ENCODE measurements at regions not wholly inside any gene's neighbourhood (a gene's known extent, or its start where the extent isn't known, plus 50 kb on each side); places are given as distances from the start of the nearest gene placed in this dataset.
A peak's percentile ranks its signal among the peaks of the same experiment; 100 is the strongest.

GRCh38 chr2:160701822-160702221 lies 208.2 kb upstream of the RBMS1 start:
- no peaks in the 10 kb centered on the region for H3K27me3 Mint-ChIP-seq (ENCODE audit: unreplicated experiment)
- H3K4me3 Mint-ChIP-seq (ENCODE audit: unreplicated experiment) = no peak overlapping the region
- peaks cover 7% of the 10 kb centered on the region for H3K4me1 Mint-ChIP-seq (ENCODE audit: low read depth, unreplicated experiment)
- no peaks in the 10 kb centered on the region for H3K9me3 Mint-ChIP-seq (ENCODE audit: unreplicated experiment)
- no peak overlapping the region for H3K27ac Mint-ChIP-seq (ENCODE audit: unreplicated experiment)
- H3K36me3 Mint-ChIP-seq (ENCODE audit: unreplicated experiment) = no peaks in the 10 kb centered on the region
- DNase-seq = no peak
- TF ChIP-seq CTCF (IDR thresholded peaks at IDR 0.05; ENCODE audit: partially characterized antibody, unreplicated experiment) = no peak

DNA sequence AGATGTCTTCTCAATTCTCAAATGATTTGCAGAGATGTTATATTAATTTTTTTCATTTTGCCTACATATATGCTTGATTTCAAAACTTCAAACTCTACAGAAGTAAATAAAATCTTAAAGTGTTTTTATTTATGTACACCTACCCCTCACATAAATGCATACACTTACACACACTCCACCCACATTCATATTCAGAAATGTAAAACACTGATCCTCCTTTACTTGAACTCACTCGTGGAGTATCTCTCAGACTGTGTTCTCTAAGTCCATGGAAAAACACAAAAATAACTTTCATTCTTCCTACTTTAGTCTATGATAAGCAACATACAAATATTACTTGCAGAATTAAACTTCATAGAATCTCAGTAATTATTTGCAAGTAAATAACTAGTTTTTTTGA lies 209.1 kb upstream of the RBMS1 start:
- no peaks in the 10 kb centered on the region for H3K36me3 Mint-ChIP-seq (ENCODE audit: unreplicated experiment)
- no peak overlapping the region for H3K27ac Mint-ChIP-seq (ENCODE audit: unreplicated experiment)
- no peak for DNase-seq
- peaks cover 7% of the 10 kb centered on the region for H3K4me1 Mint-ChIP-seq (ENCODE audit: low read depth, unreplicated experiment)
- H3K9me3 Mint-ChIP-seq (ENCODE audit: unreplicated experiment) = no peaks in the 10 kb centered on the region
- H3K27me3 Mint-ChIP-seq (ENCODE audit: unreplicated experiment) = no peaks in the 10 kb centered on the region
- H3K4me3 Mint-ChIP-seq (ENCODE audit: unreplicated experiment) = no peak overlapping the region
- TF ChIP-seq CTCF (IDR thresholded peaks at IDR 0.05; ENCODE audit: partially characterized antibody, unreplicated experiment) = no peak

GRCh38 chr2:160703648-160704585 lies 210.3 kb upstream of the RBMS1 start:
- no peak for TF ChIP-seq CTCF (IDR thresholded peaks at IDR 0.05; ENCODE audit: partially characterized antibody, unreplicated experiment)
- Mint-ChIP-seq H3K4me3 (ENCODE audit: unreplicated experiment) (no peak overlapping the region), H3K9me3 (ENCODE audit: unreplicated experiment) (no peaks in the 10 kb centered on the region), H3K4me1 (ENCODE audit: low read depth, unreplicated experiment) (peaks cover 7% of the 10 kb centered on the region), H3K27ac (ENCODE audit: unreplicated experiment) (peak overlapping the region; percentile 33), H3K27me3 (ENCODE audit: unreplicated experiment) (no peaks in the 10 kb centered on the region), H3K36me3 (ENCODE audit: unreplicated experiment) (no peaks in the 10 kb centered on the region)
- no peak for DNase-seq

- Mint-ChIP-seq H3K36me3 (ENCODE audit: unreplicated experiment) (no peaks in the 10 kb centered on the region), H3K27me3 (ENCODE audit: unreplicated experiment) (no peaks in the 10 kb centered on the region), H3K9me3 (ENCODE audit: unreplicated experiment) (no peaks in the 10 kb centered on the region), H3K4me3 (ENCODE audit: unreplicated experiment) (no peak overlapping the region), H3K27ac (ENCODE audit: unreplicated experiment) (no peak overlapping the region), H3K4me1 (ENCODE audit: low read depth, unreplicated experiment) (no peaks in the 10 kb centered on the region)
- TF ChIP-seq CTCF (IDR thresholded peaks at IDR 0.05; ENCODE audit: partially characterized antibody, unreplicated experiment) = no peak
- no peak for DNase-seq
Observed at GRCh38 chr2:160715428-160715827, 221.8 kb upstream of the RBMS1 start.

GRCh38 chr2:160719116-160719515 lies 225.5 kb upstream of the RBMS1 start:
- no peaks in the 10 kb centered on the region for H3K4me1 Mint-ChIP-seq (ENCODE audit: low read depth, unreplicated experiment)
- no peak overlapping the region for H3K27ac Mint-ChIP-seq (ENCODE audit: unreplicated experiment)
- no peak overlapping the region for H3K4me3 Mint-ChIP-seq (ENCODE audit: unreplicated experiment)
- H3K36me3 Mint-ChIP-seq (ENCODE audit: unreplicated experiment) = no peaks in the 10 kb centered on the region
- H3K27me3 Mint-ChIP-seq (ENCODE audit: unreplicated experiment) = no peaks in the 10 kb centered on the region
- no peak for TF ChIP-seq CTCF (IDR thresholded peaks at IDR 0.05; ENCODE audit: partially characterized antibody, unreplicated experiment)
- no peak for DNase-seq
- H3K9me3 Mint-ChIP-seq (ENCODE audit: unreplicated experiment) = no peaks in the 10 kb centered on the region

Data from glutamatergic neuron (in vitro differentiated cells).